ENCODE measurements at regions not wholly inside any gene's neighbourhood (a gene's known extent, or its start where the extent isn't known, plus 50 kb on each side); places are given as distances from the start of the nearest gene placed in this dataset.

DNA sequence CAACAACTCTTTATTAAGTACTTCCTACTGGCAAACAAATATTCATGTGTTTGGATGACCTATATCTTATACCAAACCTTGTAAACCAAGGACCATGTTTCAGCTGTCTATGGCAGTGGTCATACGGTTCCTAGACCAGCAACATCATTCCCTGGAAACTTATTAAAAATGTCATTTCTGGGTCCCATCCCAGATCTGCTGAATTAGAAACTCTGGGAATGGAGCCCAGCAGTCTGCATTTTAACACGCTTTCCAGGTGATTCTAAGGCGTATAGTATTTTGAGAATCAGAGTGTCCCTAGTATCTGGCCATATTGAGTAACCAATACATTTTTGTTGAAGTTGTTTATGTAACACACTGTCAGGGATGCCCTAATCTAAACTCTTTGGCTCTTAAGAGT is 363.4 kb upstream of the LRRC3B start:
- TF ChIP-seq, protein P1, sequence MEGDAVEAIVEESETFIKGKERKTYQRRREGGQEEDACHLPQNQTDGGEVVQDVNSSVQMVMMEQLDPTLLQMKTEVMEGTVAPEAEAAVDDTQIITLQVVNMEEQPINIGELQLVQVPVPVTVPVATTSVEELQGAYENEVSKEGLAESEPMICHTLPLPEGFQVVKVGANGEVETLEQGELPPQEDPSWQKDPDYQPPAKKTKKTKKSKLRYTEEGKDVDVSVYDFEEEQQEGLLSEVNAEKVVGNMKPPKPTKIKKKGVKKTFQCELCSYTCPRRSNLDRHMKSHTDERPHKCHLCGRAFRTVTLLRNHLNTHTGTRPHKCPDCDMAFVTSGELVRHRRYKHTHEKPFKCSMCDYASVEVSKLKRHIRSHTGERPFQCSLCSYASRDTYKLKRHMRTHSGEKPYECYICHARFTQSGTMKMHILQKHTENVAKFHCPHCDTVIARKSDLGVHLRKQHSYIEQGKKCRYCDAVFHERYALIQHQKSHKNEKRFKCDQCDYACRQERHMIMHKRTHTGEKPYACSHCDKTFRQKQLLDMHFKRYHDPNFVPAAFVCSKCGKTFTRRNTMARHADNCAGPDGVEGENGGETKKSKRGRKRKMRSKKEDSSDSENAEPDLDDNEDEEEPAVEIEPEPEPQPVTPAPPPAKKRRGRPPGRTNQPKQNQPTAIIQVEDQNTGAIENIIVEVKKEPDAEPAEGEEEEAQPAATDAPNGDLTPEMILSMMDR (optimal IDR thresholded peaks at IDR 0.05 in 1 of 3, IDR thresholded peaks at IDR 0.05 in 1 of 3, conservative IDR thresholded peaks at IDR 0.05 in 1 of 3; ENCODE audit: extremely low read depth in 1 of 3, insufficient read depth in 2 of 3, low read length in 3 of 3) = no peak
- TF ChIP-seq EZH2 (IDR thresholded peaks at IDR 0.05; ENCODE audit: low read length) = no peak
- no peak overlapping the region for H3K27ac ChIP-seq (ENCODE audit: control insufficient read depth, insufficient read depth, low read length)
- no peaks in the 10 kb centered on the region for H3K9me3 ChIP-seq (ENCODE audit: control insufficient read depth, low read depth, low read length)
- H3K9ac ChIP-seq (ENCODE audit: control insufficient read depth, extremely low read depth, insufficient read depth, low read length) = no peak overlapping the region
- no peak overlapping the region for H3K4me2 ChIP-seq (ENCODE audit: control insufficient read depth, extremely low read depth, insufficient read depth, low read depth, low read length)
- no peak overlapping the region for H3K4me3 ChIP-seq (ENCODE audit: control insufficient read depth in 2 of 3, extremely low read depth in 1 of 3, insufficient read depth in 2 of 3, low read depth in 1 of 3, low read length in 3 of 3)
- FAIRE-seq = no peak
- H3K27me3 ChIP-seq (ENCODE audit: control insufficient read depth, extremely low read depth, insufficient read depth, low read length) = no peaks in the 10 kb centered on the region
- DNase-seq (ENCODE audit: low read depth, low spot score) = no peak
- H4K20me1 ChIP-seq (ENCODE audit: control insufficient read depth, extremely low read depth, insufficient read depth, low read length) = no peaks in the 10 kb centered on the region
- dilution Hi-C loops (cut with MboI; ENCODE audit: extremely low pct_ligation_motif_present, low sequenced_read_pairs) = no loop called here
- no peak overlapping the region for H2AFZ ChIP-seq (ENCODE audit: control insufficient read depth, low read length)
- H3K79me2 ChIP-seq (ENCODE audit: control insufficient read depth, insufficient read depth, low read length) = no peaks in the 10 kb centered on the region
- no peaks in the 10 kb centered on the region for H3K9me1 ChIP-seq (ENCODE audit: control insufficient read depth, extremely low read depth, insufficient read depth, low read length)
- H3K4me1 ChIP-seq (ENCODE audit: control insufficient read depth, extremely low read depth, insufficient read depth, low read length) = no peaks in the 10 kb centered on the region
- H3K36me3 ChIP-seq (ENCODE audit: control insufficient read depth in 2 of 2, extremely low read depth in 1 of 2, insufficient read depth in 2 of 2, low read length in 2 of 2) = no peaks in the 10 kb centered on the region

DNA sequence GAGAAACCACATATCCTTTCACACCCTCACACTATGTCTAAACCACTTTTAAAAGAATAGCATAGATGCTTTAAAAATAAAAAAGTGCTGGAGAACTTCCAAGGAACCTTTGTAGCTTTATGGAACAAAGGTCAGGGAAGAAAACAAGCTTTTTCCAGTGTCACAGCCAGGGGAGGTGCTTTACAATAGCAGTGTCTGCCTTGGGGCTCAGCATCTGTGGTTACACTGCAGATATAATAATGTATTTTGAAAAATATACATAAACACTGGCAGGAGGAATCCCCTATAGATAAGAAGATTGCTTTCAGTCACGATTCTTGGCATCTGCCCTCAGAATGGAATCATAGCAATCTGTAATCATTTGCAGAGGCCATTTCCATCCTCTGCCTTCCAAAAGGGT is 362.4 kb upstream of the LRRC3B start:
- Histone ChIP-seq H3K27me3 (ENCODE audit: control insufficient read depth, extremely low read depth, insufficient read depth, low read length) (no peaks in the 10 kb centered on the region), H3K27ac (ENCODE audit: control insufficient read depth, insufficient read depth, low read length) (no peak overlapping the region), H3K9me3 (ENCODE audit: control insufficient read depth, low read depth, low read length) (no peaks in the 10 kb centered on the region), H3K36me3 (ENCODE audit: control insufficient read depth in 2 of 2, extremely low read depth in 1 of 2, insufficient read depth in 2 of 2, low read length in 2 of 2) (no peaks in the 10 kb centered on the region), H3K9me1 (ENCODE audit: control insufficient read depth, extremely low read depth, insufficient read depth, low read length) (no peaks in the 10 kb centered on the region), H3K79me2 (ENCODE audit: control insufficient read depth, insufficient read depth, low read length) (no peaks in the 10 kb centered on the region), H4K20me1 (ENCODE audit: control insufficient read depth, extremely low read depth, insufficient read depth, low read length) (no peaks in the 10 kb centered on the region), H3K4me1 (ENCODE audit: control insufficient read depth, extremely low read depth, insufficient read depth, low read length) (no peaks in the 10 kb centered on the region), H2AFZ (ENCODE audit: control insufficient read depth, low read length) (no peak overlapping the region), H3K4me2 (ENCODE audit: control insufficient read depth, extremely low read depth, insufficient read depth, low read depth, low read length) (no peak overlapping the region), H3K9ac (ENCODE audit: control insufficient read depth, extremely low read depth, insufficient read depth, low read length) (no peak overlapping the region), H3K4me3 (ENCODE audit: control insufficient read depth in 2 of 3, extremely low read depth in 1 of 3, insufficient read depth in 2 of 3, low read depth in 1 of 3, low read length in 3 of 3) (no peak overlapping the region)
- TF ChIP-seq, protein P1 (optimal IDR thresholded peaks at IDR 0.05 in 1 of 3, IDR thresholded peaks at IDR 0.05 in 1 of 3, conservative IDR thresholded peaks at IDR 0.05 in 1 of 3; ENCODE audit: extremely low read depth in 1 of 3, insufficient read depth in 2 of 3, low read length in 3 of 3) = no peak
- TF ChIP-seq EZH2 (IDR thresholded peaks at IDR 0.05; ENCODE audit: low read length) = no peak
- no peak for FAIRE-seq
- DNase-seq (ENCODE audit: low read depth, low spot score) = no peak
- dilution Hi-C loops (cut with MboI; ENCODE audit: extremely low pct_ligation_motif_present, low sequenced_read_pairs) = no loop called here

All from keratinocyte (primary cell).